HG03108 (cell line): ENCODE measurements at regions not wholly inside any gene's neighbourhood (a gene's known extent, or its start where the extent isn't known, plus 50 kb on each side); places are given as distances from the start of the nearest gene placed in this dataset.
"Not testable (repeated sequence)": the region's sequence is repeated elsewhere in the genome, so short reads cannot be mapped to it uniquely, and the experiment has no call there.

Experiments
- ATAC-seq: cut with Tn5 transposase; IDR thresholded peaks from one replicate; pipeline ENCODE4 v1.9.1; 2021; ENCODE audit warnings: moderate library complexity; ENCODE audit not compliant: unreplicated experiment

DNA sequence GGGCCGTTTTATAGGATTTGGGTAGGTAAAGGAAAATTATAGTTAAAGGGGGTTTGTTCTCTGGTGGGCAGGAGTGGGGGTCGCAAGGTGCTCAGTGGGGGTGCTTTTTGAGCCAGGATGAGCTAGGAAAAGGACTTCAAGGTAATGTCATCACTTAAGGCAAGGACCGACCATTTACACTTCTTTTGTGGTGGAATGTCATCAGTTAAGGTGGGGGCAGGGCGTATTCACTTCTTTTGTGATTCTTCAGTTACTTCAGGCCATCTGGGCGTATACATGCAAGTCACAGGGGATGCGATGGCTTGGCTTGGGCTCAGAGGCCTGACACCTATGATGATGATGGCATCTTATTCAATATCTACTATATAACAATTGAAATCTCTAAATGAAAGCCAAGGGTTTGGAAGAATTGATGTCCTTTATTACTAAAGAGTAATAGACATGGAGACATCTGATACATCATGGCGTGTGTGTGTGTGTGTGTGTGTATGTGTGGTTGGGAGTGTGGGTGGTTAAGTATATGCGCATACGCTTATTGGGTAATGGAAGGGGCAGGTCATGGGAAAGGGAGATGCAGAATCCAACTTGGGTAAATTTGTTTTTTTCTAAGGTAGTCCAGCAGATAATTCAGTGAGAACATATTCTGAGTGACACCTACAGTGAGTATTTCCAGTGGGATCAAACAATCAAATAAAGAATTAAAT is 236.9 kb upstream of the DUSP10 start:
- not testable (repeated sequence) for ATAC-seq

- not testable (repeated sequence) for ATAC-seq
These were observed 231.9 kb upstream of the DUSP10 start for GRCh38 chr1:221973787-221974186.

DNA sequence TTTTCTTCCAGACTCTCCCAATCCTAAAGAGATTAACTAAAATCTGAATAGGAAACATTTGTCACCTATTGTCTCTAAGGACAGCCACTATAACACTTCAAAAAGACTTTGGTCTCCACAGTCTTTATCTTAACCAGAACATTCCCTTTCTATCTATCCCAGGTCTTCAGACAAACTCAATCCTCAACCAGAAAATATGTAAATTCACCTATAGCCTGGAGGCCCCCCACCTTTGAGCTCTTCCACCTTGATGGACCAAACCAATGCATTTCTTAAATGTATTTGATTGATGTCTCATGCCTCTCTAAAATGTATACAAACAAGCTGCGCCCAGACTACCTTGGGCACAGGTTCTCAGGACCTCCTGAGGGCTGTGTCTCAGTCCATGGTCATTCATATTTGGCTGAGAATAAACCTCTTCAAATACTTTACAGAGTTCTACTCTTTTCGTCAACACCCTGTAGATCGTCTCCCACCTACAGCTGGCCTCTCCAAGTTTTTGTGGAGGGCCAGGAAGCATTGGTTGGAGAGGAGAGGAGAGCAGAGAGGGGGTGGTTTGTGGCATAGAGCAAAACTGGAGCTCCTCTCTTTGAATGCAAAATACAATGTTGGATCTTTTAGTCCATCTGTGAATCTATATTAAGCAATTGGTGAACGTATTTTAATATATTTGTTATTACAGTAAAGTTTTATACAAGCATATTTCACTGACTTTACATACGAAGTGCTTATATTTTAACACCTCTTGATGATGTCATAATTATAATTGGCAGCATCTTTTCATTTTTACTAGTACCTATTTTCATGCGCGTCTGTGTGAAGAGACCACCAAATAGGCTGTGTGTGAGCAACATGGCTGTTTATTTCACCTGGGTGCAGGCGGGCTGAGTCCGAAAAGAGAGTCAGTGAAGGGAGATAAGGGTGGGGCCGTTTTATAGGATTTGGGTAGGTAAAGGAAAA is 230.7 kb upstream of the DUSP10 start:
- ATAC-seq, result no peak

DNA sequence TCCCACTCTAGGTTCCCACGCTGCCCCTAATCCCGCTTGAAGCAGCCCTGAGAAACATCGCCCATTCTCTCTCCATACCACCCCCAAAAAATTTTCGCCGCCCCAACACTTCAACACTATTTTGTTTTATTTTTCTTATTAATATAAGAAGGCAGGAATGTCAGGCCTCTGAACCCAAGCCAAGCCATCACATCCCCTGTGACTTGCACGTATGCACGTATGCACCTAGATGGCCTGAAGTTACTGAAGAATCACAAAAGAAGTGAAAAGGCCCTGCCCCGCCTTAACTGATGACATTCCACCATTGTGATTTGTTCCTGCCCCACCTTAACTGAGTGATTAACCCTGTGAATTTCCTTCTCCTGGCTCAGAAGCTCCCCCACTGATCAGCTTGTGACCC is 229.1 kb upstream of the DUSP10 start:
- ATAC-seq, result not testable (repeated sequence)

GRCh38 chr1:221969298-221969858 is 227.5 kb upstream of the DUSP10 start:
- ATAC-seq, result not testable (repeated sequence)

- not testable (repeated sequence) for ATAC-seq
These were observed 225.6 kb upstream of the DUSP10 start for GRCh38 chr1:221967538-221967937.

- ATAC-seq, result not testable (repeated sequence)
These were observed 225.0 kb upstream of the DUSP10 start for GRCh38 chr1:221966888-221967287.

DNA sequence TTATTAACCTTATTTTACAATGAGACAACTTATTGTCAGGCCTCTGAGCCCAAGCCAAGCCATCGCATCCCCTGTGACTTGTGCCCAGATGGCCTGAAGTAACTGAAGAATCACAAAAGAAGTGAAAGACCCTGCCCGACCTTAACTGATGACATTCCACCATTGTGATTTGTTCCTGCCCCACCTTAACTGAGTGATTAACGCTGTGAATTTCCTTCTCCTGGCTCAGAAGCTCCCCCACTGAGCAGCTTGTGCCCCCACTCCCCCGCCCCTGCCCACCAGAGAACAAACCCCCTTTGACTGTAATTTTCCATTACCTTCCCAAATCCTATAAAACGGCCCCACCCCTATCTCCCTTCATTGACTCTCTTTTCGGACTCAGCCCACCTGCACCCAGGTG is 224.0 kb upstream of the DUSP10 start:
- not testable (repeated sequence) for ATAC-seq

- no peak for ATAC-seq
These were observed 223.4 kb upstream of the DUSP10 start for GRCh38 chr1:221965252-221965651.

- ATAC-seq, result no peak
These were observed 221.9 kb upstream of the DUSP10 start for GRCh38 chr1:221963742-221964141.

DNA sequence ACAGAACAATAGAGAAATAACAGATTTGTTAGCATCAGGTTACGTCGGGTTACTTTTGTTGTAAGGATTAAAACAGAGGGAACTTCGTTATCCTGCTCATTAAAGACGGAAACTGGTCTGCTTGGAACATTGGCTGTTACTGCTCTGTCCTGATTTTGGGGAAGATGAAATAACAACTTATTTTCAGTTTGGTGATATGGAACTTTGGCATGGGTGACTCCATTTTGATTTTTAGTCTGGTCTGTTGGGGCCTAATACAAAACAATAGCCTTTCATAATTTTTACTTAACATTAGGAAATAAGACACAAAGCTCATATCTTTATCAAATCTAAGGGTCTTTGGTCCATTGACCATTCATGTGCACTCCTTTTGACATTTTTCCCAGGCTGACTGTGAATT is 220.5 kb upstream of the DUSP10 start:
- no peak for ATAC-seq

DNA sequence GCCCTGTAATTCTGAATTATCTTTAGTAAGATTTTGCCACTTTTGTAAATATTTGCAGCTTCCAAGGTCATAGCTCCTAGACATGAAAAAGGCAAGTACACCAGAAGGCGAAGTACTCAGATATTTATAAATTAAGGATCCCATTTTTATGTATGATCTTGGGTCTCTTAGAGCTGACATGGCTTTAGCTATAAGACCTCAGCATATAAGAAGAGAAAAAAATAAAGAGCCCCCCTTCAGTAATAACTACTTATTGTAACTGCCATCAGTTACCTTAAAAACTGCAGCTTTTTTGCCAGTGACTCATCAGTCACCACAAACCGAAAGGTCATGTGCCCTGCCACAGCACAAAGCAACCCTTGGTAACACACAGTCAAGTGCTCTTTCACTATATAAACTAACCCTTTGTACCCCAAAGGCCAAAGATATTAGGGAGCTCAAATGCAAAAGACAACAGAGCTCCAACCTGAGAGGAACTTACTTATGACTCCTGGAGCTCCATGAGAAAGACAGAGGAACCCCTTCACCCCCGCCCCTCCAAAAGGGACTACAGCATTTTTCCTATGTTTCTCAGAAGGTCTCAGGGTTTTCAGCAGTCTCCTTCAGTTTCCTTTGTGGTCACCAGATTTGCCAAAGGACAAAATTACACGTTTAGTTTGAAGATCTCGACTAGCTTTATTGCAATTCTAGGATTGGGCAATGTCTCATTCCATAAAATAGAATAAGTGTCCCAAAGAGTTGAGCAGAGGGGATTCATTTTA is 219.8 kb upstream of the DUSP10 start:
- peak; percentile 97 for ATAC-seq

DNA sequence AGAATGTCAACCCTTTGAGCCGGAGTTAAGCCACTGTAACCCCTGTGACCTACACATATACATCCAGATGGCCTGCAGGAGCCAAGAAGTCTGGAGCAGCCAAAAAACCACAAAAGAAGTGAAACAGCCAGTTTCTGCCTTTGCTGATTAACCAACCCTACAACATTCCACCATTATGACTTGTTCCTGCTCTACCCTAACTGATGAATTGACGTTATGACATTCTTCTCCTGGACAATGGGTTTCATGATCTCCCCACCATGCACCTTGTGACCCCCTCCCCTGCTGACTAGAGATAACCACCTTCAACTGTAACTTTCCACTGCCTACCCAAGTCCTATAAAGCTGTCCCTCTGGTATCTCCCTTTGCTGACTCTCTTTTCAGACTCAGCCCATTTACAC is 216.3 kb upstream of the DUSP10 start:
- not testable (repeated sequence) for ATAC-seq

DNA sequence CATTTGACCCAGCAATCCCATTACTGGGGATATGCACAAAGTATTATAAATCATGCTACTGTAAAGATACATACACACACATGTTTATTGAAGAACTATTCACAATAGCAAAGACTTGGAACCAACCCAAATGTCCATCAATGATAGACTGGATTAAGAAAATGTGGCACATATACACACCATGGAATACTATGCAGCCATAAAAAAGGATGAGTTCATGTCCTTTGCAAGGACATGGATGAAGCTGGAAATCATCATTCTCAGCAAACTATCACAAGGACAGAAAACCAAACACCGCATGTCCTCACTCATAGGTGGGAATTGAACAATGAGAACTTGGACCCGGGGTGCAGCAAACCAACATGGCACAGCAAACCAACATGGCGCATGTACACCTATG is 215.5 kb upstream of the DUSP10 start:
- not testable (repeated sequence) for ATAC-seq

DNA sequence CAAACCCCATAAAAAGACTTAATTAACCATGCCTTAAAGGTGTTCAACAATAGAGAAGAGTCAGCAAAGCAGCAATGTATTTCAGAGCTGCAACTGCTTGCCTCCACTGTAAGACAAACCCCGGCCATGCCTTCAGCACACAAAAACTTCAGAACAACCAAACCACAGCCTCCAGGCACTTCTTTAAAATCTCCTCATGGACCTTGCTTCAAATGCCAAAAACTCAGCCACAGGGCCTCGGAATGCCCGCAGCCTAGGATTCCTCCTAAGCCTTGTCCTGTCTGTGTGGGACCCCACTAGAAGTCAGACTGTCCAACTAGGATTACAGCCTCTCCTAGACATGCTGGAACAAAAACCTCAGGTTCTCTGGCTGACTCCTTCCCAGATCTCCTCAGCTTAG is 208.1 kb upstream of the DUSP10 start:
- ATAC-seq, result no peak

DNA sequence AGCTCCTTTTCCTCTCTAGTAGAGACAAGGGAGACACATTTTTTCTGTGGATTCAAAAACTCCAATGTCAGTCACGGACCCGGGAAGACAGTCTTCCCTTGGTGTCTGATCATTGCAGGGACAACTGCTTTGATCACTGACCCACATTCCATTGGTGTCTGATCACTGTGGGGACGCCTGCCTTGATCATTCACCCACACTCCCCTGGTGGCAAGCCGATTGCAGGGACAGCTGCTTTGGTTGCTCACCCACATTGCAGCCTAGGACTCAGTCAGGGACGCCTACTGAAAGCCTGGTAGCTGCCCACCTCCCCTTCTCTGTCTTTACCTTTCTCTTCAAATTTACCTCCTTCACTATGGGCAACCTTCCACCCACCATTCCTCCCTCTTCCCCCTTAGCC is 206.6 kb upstream of the DUSP10 start:
- no peak for ATAC-seq

GRCh38 chr1:221947731-221948130 is 205.8 kb upstream of the DUSP10 start:
- no peak for ATAC-seq

- ATAC-seq, result no peak
These were observed 204.9 kb upstream of the DUSP10 start for GRCh38 chr1:221946768-221947167.

DNA sequence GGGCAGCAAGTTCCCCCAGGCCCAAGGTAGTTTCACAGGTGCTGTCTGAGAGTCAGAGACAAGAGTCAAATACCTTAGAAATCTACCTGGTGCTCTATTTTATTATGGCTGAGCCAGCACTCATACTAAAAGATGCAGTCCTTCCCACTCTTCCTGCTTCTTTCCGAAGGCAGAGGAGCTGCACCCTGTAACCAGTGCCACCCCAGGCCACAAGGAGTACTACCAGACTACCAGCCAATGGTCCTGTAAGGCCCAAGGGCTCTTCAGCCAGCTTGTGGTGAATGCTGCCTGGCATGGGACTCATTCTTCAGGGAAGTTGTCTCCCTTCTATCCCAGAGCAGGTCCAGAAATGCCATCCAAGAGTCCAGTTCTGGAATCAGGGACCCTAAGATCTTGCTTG is 203.8 kb upstream of the DUSP10 start:
- no peak for ATAC-seq

DNA sequence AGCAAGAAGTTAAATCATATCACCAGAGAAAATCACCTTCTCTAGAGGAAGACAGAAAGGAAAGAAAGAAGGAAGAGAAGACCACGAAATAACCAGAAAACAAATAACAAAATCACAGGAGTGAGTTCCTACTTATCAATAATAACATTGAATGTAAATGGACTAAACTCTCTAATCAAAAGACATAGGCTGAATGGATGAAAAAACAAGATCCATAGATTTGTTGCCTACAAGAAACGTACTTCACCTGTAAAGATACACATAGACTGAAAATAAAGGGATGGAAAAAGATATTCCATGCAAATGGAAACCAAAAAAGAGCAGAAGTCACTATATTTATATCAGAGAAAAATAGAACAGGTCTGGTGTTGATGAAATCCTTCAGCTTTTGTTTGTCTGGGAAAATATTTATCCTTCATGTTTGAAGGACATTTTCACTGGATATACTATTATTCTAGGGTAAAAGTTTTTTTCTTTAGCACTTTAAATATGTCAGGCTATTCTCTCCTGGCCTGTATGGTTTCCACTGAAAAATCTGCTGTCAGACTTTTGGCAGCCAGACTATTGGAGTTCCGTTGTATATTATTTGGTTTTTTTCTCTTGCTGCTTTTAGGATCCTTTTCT is 202.5 kb upstream of the DUSP10 start:
- no peak for ATAC-seq

DNA sequence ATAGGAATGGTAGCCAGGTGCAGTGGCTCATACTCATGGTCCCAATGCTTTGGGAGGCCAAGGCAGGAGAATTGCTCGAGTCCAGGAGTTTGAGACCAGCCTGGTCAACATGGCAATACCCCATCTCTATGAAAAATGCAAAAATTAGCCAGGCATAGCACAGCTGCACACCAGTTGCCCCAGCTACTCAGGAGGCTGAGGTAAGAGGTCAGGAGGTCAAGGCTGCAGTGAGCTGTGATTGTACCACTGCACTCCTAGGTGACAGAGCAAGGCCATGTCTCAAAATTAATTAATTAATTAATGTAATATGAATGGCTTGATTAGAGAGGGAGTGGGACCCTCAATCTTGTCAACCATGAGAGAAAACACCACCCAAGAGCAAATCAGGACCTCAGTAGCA is 198.7 kb upstream of the DUSP10 start:
- no peak for ATAC-seq
